Endodermal cell (in vitro differentiated cells): ENCODE measurements at regions not wholly inside any gene's neighbourhood (a gene's known extent, or its start where the extent isn't known, plus 50 kb on each side); places are given as distances from the start of the nearest gene placed in this dataset.

ENCODE experiments used
- DNase-seq: peaks from one replicate; pipeline ENCODE4 v3.0.0-alpha.2; 2017
- H3K27ac ChIP-seq: 2 replicates; pipeline ENCODE4 v1.5.1; 2013; ENCODE audit warnings: mild to moderate bottlenecking, low read depth, low read length, moderate library complexity
- H3K27me3 ChIP-seq: 2 replicates; pipeline ENCODE4 v1.6.1; 2013; ENCODE audit warnings: mild to moderate bottlenecking, low read length, moderate library complexity; ENCODE audit not compliant: insufficient read depth, control insufficient read depth, poor library complexity, severe bottlenecking
- H3K36me3 ChIP-seq: 2 replicates; pipeline ENCODE4 v1.7.0; 2013; ENCODE audit warnings: mild to moderate bottlenecking, low read length, moderate library complexity; ENCODE audit not compliant: control insufficient read depth, insufficient read depth
- H3K4me1 ChIP-seq: one replicate; pipeline ENCODE4 v1.7.0; 2013; ENCODE audit warnings: low read length; ENCODE audit not compliant: control insufficient read depth, insufficient read depth
- H3K4me3 ChIP-seq: 2 replicates; pipeline ENCODE4 v1.5.1; 2013; ENCODE audit warnings: mild to moderate bottlenecking, low read length, moderate library complexity
- H3K9ac ChIP-seq: 2 replicates; pipeline ENCODE4 v1.6.1; 2013; ENCODE audit warnings: mild to moderate bottlenecking, low read length, moderate library complexity; ENCODE audit not compliant: poor library complexity, severe bottlenecking; ENCODE audit errors: extremely low read depth
- H3K9me3 ChIP-seq: 2 replicates; pipeline ENCODE4 v1.6.1; 2013; ENCODE audit warnings: mild to moderate bottlenecking, low read length, moderate library complexity; ENCODE audit not compliant: control insufficient read depth
- H3K27ac Mint-ChIP-seq: 2 replicates; pipeline ENCODE4 v1.8.0; 2020; ENCODE audit warnings: mixed read lengths
- H3K27me3 Mint-ChIP-seq: 2 replicates; pipeline ENCODE4 v1.8.0; 2021; ENCODE audit warnings: mild to moderate bottlenecking, mixed read lengths; ENCODE audit not compliant: insufficient read depth
- H3K36me3 Mint-ChIP-seq: 2 replicates; pipeline ENCODE4 v1.8.0; 2020; ENCODE audit warnings: low read depth, mixed read lengths
- H3K4me1 Mint-ChIP-seq: 2 replicates; pipeline ENCODE4 v1.8.0; 2020; ENCODE audit warnings: mixed read lengths
- H3K4me3 Mint-ChIP-seq: 2 replicates; pipeline ENCODE4 v1.8.0; 2020; ENCODE audit warnings: mild to moderate bottlenecking, moderate library complexity, mixed read lengths
- H3K9me3 Mint-ChIP-seq: 2 replicates; pipeline ENCODE4 v1.8.0; 2020; ENCODE audit warnings: mild to moderate bottlenecking, mixed read lengths
- CTCF ChIP-seq: fragments of 200-600 bp; sonication (generic); conservative IDR thresholded peaks from 2 replicates; pipeline ENCODE4 v1.5.0; 2021; ENCODE audit warnings: antibody characterized with exemption, mild to moderate bottlenecking
- WGBS, 2 experiments: methylation state at CpG; one replicate each; pipeline versions ENCODE4 v1.1.5 to v1.1.7; 2013; ENCODE audit warnings: missing lambda C conversion rate in 2 of 2, mixed read lengths in 1 of 2; ENCODE audit not compliant: insufficient coverage in 1 of 2, insufficient read length in 1 of 2; 5-methylcytosine and 5-hydroxymethylcytosine counted together

- no peak for TF ChIP-seq CTCF
- Mint-ChIP-seq H3K27me3 (no peaks in the 10 kb centered on the region), H3K27ac (no peak overlapping the region), H3K36me3 (no peaks in the 10 kb centered on the region), H3K4me3 (no peak overlapping the region), H3K4me1 (no peaks in the 10 kb centered on the region), H3K9me3 (no peaks in the 10 kb centered on the region)
- H3K27ac ChIP-seq: no peak overlapping the region
- H3K4me3 ChIP-seq: no peak overlapping the region
- no peaks in the 10 kb centered on the region for H3K36me3 ChIP-seq
- no peaks in the 10 kb centered on the region for H3K27me3 ChIP-seq
- no CpG with 5 or more reads among the region's 3 CpGs for WGBS, 2 experiments
- H3K9me3 ChIP-seq: no peaks in the 10 kb centered on the region
- no peak overlapping the region for H3K9ac ChIP-seq
- no peaks in the 10 kb centered on the region for H3K4me1 ChIP-seq
- no peak for DNase-seq
Measured at GRCh38 chr12:86456241-86456640, 200.1 kb upstream of the MGAT4C start.

- no peak overlapping the region for H3K27ac ChIP-seq
- no peaks in the 10 kb centered on the region for H3K4me1 ChIP-seq
- H3K4me3 ChIP-seq: no peak overlapping the region
- Mint-ChIP-seq H3K27me3 (no peaks in the 10 kb centered on the region), H3K4me1 (no peaks in the 10 kb centered on the region), H3K36me3 (no peaks in the 10 kb centered on the region), H3K9me3 (no peaks in the 10 kb centered on the region), H3K27ac (no peak overlapping the region), H3K4me3 (no peak overlapping the region)
- H3K27me3 ChIP-seq: no peaks in the 10 kb centered on the region
- no peaks in the 10 kb centered on the region for H3K9me3 ChIP-seq
- H3K36me3 ChIP-seq: no peaks in the 10 kb centered on the region
- H3K9ac ChIP-seq: no peak overlapping the region
- DNase-seq: no peak
- WGBS, 2 experiments: 94% methylated on average over 3 of the region's 5 CpGs; no CpG with 5 or more reads in 1 of the 2 experiments
- TF ChIP-seq CTCF: no peak
Measured at GRCh38 chr12:86445356-86445755, 189.2 kb upstream of the MGAT4C start.

- WGBS, 2 experiments: 75 to 100% methylated on average over 1 of the region's 1 CpG
- H3K4me3 ChIP-seq: no peak overlapping the region
- Mint-ChIP-seq H3K4me1 (peaks cover 9% of the 10 kb centered on the region), H3K9me3 (no peaks in the 10 kb centered on the region), H3K36me3 (no peaks in the 10 kb centered on the region), H3K27me3 (no peaks in the 10 kb centered on the region), H3K27ac (no peak overlapping the region), H3K4me3 (no peak overlapping the region)
- H3K27me3 ChIP-seq: no peaks in the 10 kb centered on the region
- peaks cover 5% of the 10 kb centered on the region for H3K9me3 ChIP-seq
- no peak for TF ChIP-seq CTCF
- no peak for DNase-seq
- peaks cover 2% of the 10 kb centered on the region for H3K4me1 ChIP-seq
- H3K36me3 ChIP-seq: no peaks in the 10 kb centered on the region
- H3K9ac ChIP-seq: no peak overlapping the region
- no peak overlapping the region for H3K27ac ChIP-seq
Measured at GRCh38 chr12:86435053-86435452, 178.9 kb upstream of the MGAT4C start.
